ENCODE measurements at regions not wholly inside any gene's neighbourhood (a gene's known extent, or its start where the extent isn't known, plus 50 kb on each side); places are given as distances from the start of the nearest gene placed in this dataset.

DNA sequence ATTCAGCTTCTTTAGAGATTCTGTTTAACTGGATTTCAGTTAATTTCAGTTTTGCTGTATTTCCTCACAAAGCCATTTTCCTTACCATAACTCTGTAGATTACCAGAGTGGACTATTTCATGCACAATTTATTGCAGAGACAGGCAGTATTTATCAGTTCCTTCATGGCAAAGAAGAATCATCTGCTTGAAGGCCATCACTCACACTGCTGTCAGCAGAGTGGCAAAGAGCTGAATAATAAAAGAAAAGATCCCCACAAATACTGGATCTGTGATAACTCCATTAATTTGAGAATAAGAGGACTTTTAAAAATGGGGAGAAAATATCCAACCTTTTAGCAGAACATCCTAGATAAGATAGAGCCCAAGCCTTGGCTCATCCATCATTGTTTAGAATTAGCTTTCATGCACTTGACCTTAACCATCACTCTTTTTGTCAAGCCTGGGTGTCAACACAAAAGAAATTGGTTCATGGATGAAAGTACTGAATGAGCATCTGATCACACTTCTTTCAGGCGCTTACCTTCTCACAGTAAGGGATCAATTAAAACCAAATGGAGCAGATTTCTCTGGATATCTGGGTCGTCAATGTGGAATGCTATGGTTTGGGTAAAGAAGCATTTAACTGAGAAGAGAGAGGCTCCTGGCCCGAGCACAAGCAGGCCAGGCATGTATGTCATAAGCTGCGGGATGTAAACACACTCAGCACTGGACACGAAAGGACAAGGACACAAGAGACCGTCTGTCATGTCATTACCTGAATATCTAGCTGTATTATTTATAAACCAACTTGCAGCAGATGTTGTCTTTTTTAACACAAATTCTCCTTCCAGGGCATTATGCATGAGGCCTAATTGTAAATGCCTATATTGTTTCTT lies 376.2 kb downstream of the ZNF521 start:
- TF ChIP-seq GATA3 (IDR thresholded peaks at IDR 0.05; ENCODE audit: low read depth, low read length): no peak
- no peak for TF ChIP-seq GATA2 (IDR thresholded peaks at IDR 0.05; ENCODE audit: low read depth, low read length)

GRCh38 chr18:24976502-24976901 lies 375.5 kb downstream of the ZNF521 start:
- TF ChIP-seq GATA2 (IDR thresholded peaks at IDR 0.05; ENCODE audit: low read depth, low read length) (no peak), GATA3 (IDR thresholded peaks at IDR 0.05; ENCODE audit: low read depth, low read length) (no peak)

DNA sequence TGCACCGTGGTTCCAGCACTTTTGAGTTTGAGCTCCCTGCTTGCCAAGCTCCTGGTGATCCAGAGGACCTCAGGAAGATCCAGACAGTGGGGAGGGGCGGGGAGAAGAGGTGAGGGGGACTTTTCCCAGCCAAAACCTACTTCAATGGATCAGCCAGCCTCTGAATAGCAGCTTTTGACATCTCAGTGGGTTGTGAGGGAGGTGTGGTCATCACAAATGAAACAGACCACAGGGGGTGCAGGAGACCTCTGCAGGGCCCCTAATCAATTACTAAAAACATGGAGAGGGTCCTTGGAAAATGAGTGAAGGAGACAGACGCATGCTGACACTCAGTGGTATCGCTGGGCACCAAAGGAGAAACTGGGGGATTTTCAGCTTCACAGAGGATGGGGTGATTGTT lies 372.7 kb downstream of the ZNF521 start:
- TF ChIP-seq GATA2 (IDR thresholded peaks at IDR 0.05; ENCODE audit: low read depth, low read length) (no peak), GATA3 (IDR thresholded peaks at IDR 0.05; ENCODE audit: low read depth, low read length) (no peak)

GRCh38 chr18:24982831-24983230 lies 369.1 kb downstream of the ZNF521 start:
- TF ChIP-seq GATA3 (IDR thresholded peaks at IDR 0.05; ENCODE audit: low read depth, low read length) (no peak), GATA2 (IDR thresholded peaks at IDR 0.05; ENCODE audit: low read depth, low read length) (no peak)

GRCh38 chr18:24983566-24984139 lies 368.3 kb downstream of the ZNF521 start:
- TF ChIP-seq GATA3 (IDR thresholded peaks at IDR 0.05; ENCODE audit: low read depth, low read length): no peak
- TF ChIP-seq GATA2 (IDR thresholded peaks at IDR 0.05; ENCODE audit: low read depth, low read length): no peak

DNA sequence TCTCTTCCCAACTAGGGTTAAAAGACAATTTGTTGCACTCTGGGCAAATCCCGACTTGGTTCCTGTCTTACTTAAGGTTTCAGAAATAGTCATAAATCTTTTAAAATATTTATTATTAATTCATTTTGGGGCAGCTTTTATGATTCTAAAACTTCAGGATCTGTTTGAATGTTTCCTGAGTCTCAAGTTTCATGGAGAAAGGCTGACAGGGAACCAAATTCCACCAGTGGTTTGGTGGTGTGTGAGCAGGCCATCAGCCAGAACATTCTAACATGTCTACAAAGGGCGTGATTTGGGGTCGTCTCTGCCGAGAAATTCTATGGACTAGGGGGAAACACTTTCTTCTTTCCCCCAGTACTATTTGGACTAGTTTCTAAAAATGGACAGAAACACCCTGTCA lies 366.4 kb downstream of the ZNF521 start:
- TF ChIP-seq GATA3 (IDR thresholded peaks at IDR 0.05; ENCODE audit: low read depth, low read length) (no peak), GATA2 (IDR thresholded peaks at IDR 0.05; ENCODE audit: low read depth, low read length) (no peak)

GRCh38 chr18:24986666-24987302 lies 365.2 kb downstream of the ZNF521 start:
- TF ChIP-seq GATA2 (IDR thresholded peaks at IDR 0.05; ENCODE audit: low read depth, low read length) (no peak), GATA3 (IDR thresholded peaks at IDR 0.05; ENCODE audit: low read depth, low read length) (no peak)

DNA sequence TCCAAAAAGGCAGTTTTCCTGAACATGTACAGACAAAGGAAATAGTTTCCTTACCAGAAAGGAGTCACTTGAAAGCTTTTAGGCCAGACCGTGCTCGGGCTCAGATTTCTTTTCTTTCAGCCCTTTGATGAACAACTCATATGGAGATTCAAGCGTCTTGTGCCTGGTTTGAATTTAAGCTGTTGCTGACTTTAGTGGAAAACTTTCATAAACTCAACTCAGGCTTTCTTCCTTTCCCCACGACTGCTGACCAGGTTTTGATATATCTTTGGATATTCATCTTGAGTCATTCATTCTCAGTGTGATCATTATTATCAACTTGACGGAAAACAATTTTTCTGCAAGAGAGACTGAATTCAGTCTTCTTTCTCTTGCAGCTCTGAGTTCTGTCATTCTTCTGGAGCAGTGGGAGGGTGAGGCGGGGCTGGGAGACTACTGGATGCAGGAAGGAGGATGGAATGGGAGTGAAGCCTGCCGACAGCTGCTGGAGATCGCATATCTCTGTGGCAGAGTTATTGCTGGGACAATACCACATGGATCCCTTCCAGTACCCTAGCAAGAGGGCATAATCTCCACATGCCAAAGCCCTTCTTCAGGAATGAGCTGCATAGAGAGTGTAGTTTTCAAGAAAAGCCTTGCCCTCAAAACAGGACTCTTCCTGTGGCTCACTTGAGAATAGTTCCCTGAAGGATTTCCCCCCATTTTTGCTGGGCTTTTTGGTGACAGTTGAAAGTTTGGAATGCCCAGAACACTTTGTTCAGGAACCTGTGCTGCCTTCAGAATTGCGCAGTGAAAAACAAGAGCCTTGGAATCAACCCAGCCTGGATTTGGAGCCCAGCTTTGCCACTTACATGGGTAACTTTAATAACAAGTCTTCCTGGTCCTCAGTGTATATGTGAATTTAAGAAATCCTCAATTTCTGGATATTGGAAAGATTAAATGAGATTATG lies 364.4 kb downstream of the ZNF521 start:
- TF ChIP-seq GATA2 (IDR thresholded peaks at IDR 0.05; ENCODE audit: low read depth, low read length) (no peak), GATA3 (IDR thresholded peaks at IDR 0.05; ENCODE audit: low read depth, low read length) (no peak)

- no peak for TF ChIP-seq GATA3 (IDR thresholded peaks at IDR 0.05; ENCODE audit: low read depth, low read length)
- no peak for TF ChIP-seq GATA2 (IDR thresholded peaks at IDR 0.05; ENCODE audit: low read depth, low read length)
Measured at GRCh38 chr18:24988253-24988840, 363.6 kb downstream of the ZNF521 start.

GRCh38 chr18:24989760-24990593 lies 362.0 kb downstream of the ZNF521 start:
- no peak for TF ChIP-seq GATA3 (IDR thresholded peaks at IDR 0.05; ENCODE audit: low read depth, low read length)
- no peak for TF ChIP-seq GATA2 (IDR thresholded peaks at IDR 0.05; ENCODE audit: low read depth, low read length)

GRCh38 chr18:24990671-24991134 lies 361.3 kb downstream of the ZNF521 start:
- TF ChIP-seq GATA2 (IDR thresholded peaks at IDR 0.05; ENCODE audit: low read depth, low read length) (no peak), GATA3 (IDR thresholded peaks at IDR 0.05; ENCODE audit: low read depth, low read length) (no peak)
